IMR-90 (cell line): ENCODE measurements at regions not wholly inside any gene's neighbourhood (a gene's known extent, or its start where the extent isn't known, plus 50 kb on each side); places are given as distances from the start of the nearest gene placed in this dataset.

ENCODE experiments used
- ATAC-seq: fragments of 200-7000 bp; cut with Tn5 transposase; 2 replicates; pipeline ENCODE4 v1.9.1; 2020; ENCODE audit warnings: low read depth, mild to moderate bottlenecking, moderate library complexity
- BruUV-seq: library from RNA; stranded (reverse); fragments of 400-500 nt; replicated peaks from 2 replicates; lab custom pipeline; 2021; lab: Mats Ljungman, UMichigan
- CTCF ChIA-PET: fragments of 300-600 bp; formaldehyde crosslinking; extraction: SDS; loops from one replicate; lab custom pipeline; 2021; ENCODE audit warnings: antibody characterized with exemption; lab: Yijun Ruan, JAX
- POLR2A ChIA-PET: fragments of 300-600 bp; sonication (Branson Sonifier 250); formaldehyde crosslinking; loops from one replicate; lab custom pipeline; 2022; ENCODE audit warnings: antibody characterized with exemption; ENCODE audit not compliant: unreplicated experiment; lab: Charles Lee
- DNase-seq: peaks from one replicate; pipeline ENCODE4 v3.0.0; 2013
- H2AFZ ChIP-seq: replicated peaks from 2 replicates; pipeline ENCODE3; 2013; ENCODE audit warnings: low read length, mild to moderate bottlenecking; ENCODE audit not compliant: poor library complexity
- H2AK5ac ChIP-seq: 2 replicates; pipeline ENCODE4 v1.6.1; 2013; ENCODE audit warnings: low read depth, low read length, inconsistent platforms
- H2AK9ac ChIP-seq: replicated peaks from 2 replicates; pipeline ENCODE3; 2013; ENCODE audit warnings: mild to moderate bottlenecking, low read depth, low read length, moderate library complexity; ENCODE audit not compliant: poor library complexity
- H2BK120ac ChIP-seq: 2 replicates; pipeline ENCODE4 v1.6.1; 2013; ENCODE audit warnings: low read depth, low read length, inconsistent platforms
- H2BK15ac ChIP-seq: 3 replicates; pipeline ENCODE4 v1.6.1; 2013; ENCODE audit warnings: low read depth, low read length, inconsistent platforms
- H2BK20ac ChIP-seq: 2 replicates; pipeline ENCODE4 v1.6.1; 2013; ENCODE audit warnings: low read depth, mild to moderate bottlenecking, inconsistent platforms, low read length, moderate library complexity
- H2BK5ac ChIP-seq: 2 replicates; pipeline ENCODE4 v1.6.1; 2013; ENCODE audit warnings: mild to moderate bottlenecking, low read depth, low read length, inconsistent platforms; ENCODE audit not compliant: poor library complexity, severe bottlenecking
- H3K14ac ChIP-seq: replicated peaks from 2 replicates; pipeline ENCODE4 v1.6.1; 2013; ENCODE audit warnings: low read depth, low read length, inconsistent platforms
- H3K18ac ChIP-seq: 2 replicates; pipeline ENCODE4 v1.6.1; 2013; ENCODE audit warnings: low read depth, low read length, control low read depth
- H3K23ac ChIP-seq: 2 replicates; pipeline ENCODE4 v1.6.1; 2013; ENCODE audit warnings: low read depth, low read length, inconsistent platforms
- H3K27ac ChIP-seq: 2 replicates; pipeline ENCODE4 v1.5.1; 2013; ENCODE audit warnings: mild to moderate bottlenecking, control low read depth, low read length; ENCODE audit not compliant: insufficient read depth
- H3K27me3 ChIP-seq: 2 replicates; pipeline ENCODE4 v1.6.1; 2013; ENCODE audit warnings: low read length; ENCODE audit not compliant: control insufficient read depth, insufficient read depth
- H3K36me3 ChIP-seq: 2 replicates; pipeline ENCODE4 v1.6.1; 2013; ENCODE audit warnings: low read length, mixed read lengths; ENCODE audit not compliant: control insufficient read depth, insufficient read depth
- H3K4ac ChIP-seq: 2 replicates; pipeline ENCODE4 v1.6.1; 2013; ENCODE audit warnings: low read depth, low read length, inconsistent platforms
- H3K4me1 ChIP-seq: 2 replicates; pipeline ENCODE4 v1.6.1; 2013; ENCODE audit warnings: low read length, mixed read lengths; ENCODE audit not compliant: control insufficient read depth, insufficient read depth
- H3K4me2 ChIP-seq: 2 replicates; pipeline ENCODE4 v1.6.1; 2013; ENCODE audit warnings: low read depth, mild to moderate bottlenecking, control low read depth, low read length, moderate library complexity
- H3K4me3 ChIP-seq: 2 replicates; pipeline ENCODE4 v1.5.1; 2013; ENCODE audit warnings: low read depth, mild to moderate bottlenecking, control low read depth, low read length, moderate library complexity; ENCODE audit not compliant: insufficient read depth
- H3K56ac ChIP-seq: 2 replicates; pipeline ENCODE4 v1.6.1; 2013; ENCODE audit warnings: low read length, inconsistent platforms; ENCODE audit not compliant: insufficient read depth; ENCODE audit errors: extremely low read depth
- H3K79me1 ChIP-seq, 2 experiments: 2 replicates each; pipeline ENCODE4 v1.6.1; 2013; ENCODE audit warnings: low read length in 2 of 2, inconsistent platforms in 1 of 2, low read depth in 1 of 2
- H3K9ac ChIP-seq: 2 replicates; pipeline ENCODE4 v1.6.1; 2013; ENCODE audit warnings: low read depth, low read length, control low read depth
- H3K9me1 ChIP-seq: 2 replicates; pipeline ENCODE4 v1.6.1; 2013; ENCODE audit warnings: low read length, inconsistent platforms; ENCODE audit not compliant: insufficient read depth
- H3K9me3 ChIP-seq: 2 replicates; pipeline ENCODE4 v1.6.1; 2013; ENCODE audit warnings: low read length; ENCODE audit not compliant: control insufficient read depth, insufficient read depth
- H4K20me1 ChIP-seq: 2 replicates; pipeline ENCODE4 v1.6.1; 2013; ENCODE audit warnings: low read length, inconsistent platforms; ENCODE audit not compliant: insufficient read depth
- H4K5ac ChIP-seq: 2 replicates; pipeline ENCODE4 v1.6.1; 2013; ENCODE audit warnings: mild to moderate bottlenecking, low read depth, low read length, control low read depth
- H4K8ac ChIP-seq, 2 experiments: 2 replicates each; pipeline ENCODE4 v1.6.1; 2013; ENCODE audit warnings: low read depth in 2 of 2, low read length in 2 of 2, control low read depth in 1 of 2, inconsistent platforms in 1 of 2
- H4K91ac ChIP-seq: 2 replicates; pipeline ENCODE4 v1.6.1; 2013; ENCODE audit warnings: low read depth, low read length, inconsistent platforms; ENCODE audit not compliant: insufficient read depth
- BHLHE40 ChIP-seq: fragments of 150-350 bp; IDR thresholded peaks from 2 replicates; pipeline ENCODE4 v1.6.1; 2016; ENCODE audit warnings: mild to moderate bottlenecking, low read depth, low read length
- CEBPB ChIP-seq: IDR thresholded peaks from 2 replicates; pipeline ENCODE4 v1.6.1; 2012; ENCODE audit warnings: low read depth, low read length, improper control_type of control experiment
- CHD1 ChIP-seq: IDR thresholded peaks from 2 replicates; pipeline ENCODE4 v1.6.1; 2012; ENCODE audit warnings: low read depth, low read length, improper control_type of control experiment
- CTCF ChIP-seq: conservative IDR thresholded peaks from 2 replicates; pipeline ENCODE4 v1.5.1; 2012; ENCODE audit warnings: mild to moderate bottlenecking, low read depth, low read length, improper control_type of control experiment
- ELK1 ChIP-seq: fragments of 150-350 bp; IDR thresholded peaks from 2 replicates; pipeline ENCODE4 v1.6.1; 2016; ENCODE audit warnings: low read depth, mild to moderate bottlenecking, low read length, moderate library complexity, borderline replicate concordance
- FOS ChIP-seq: fragments of 150-350 bp; IDR thresholded peaks from 2 replicates; pipeline ENCODE4 v1.6.1; 2016; ENCODE audit warnings: low read depth, low read length
- MAZ ChIP-seq: IDR thresholded peaks from 2 replicates; pipeline ENCODE4 v1.6.1; 2012; ENCODE audit warnings: low read depth, mild to moderate bottlenecking, low read length, improper control_type of control experiment, moderate library complexity, borderline replicate concordance
- MXI1 ChIP-seq: IDR thresholded peaks from 2 replicates; pipeline ENCODE4 v1.6.1; 2012; ENCODE audit warnings: low read depth, mild to moderate bottlenecking, low read length, moderate library complexity, borderline replicate concordance
- NFE2L2 ChIP-seq: fragments of 150-350 bp; IDR thresholded peaks from 2 replicates; pipeline ENCODE4 v1.6.1; 2016; ENCODE audit warnings: low read depth, mild to moderate bottlenecking, low read length
- POLR2A ChIP-seq: IDR thresholded peaks from 2 replicates; pipeline ENCODE4 v1.6.1; 2012; ENCODE audit warnings: mild to moderate bottlenecking, low read depth, low read length
- RAD21 ChIP-seq: IDR thresholded peaks from 2 replicates; pipeline ENCODE4 v1.6.1; 2012; ENCODE audit warnings: low read length, improper control_type of control experiment
- RCOR1 ChIP-seq: IDR thresholded peaks from 2 replicates; pipeline ENCODE4 v1.6.1; 2012; ENCODE audit warnings: mild to moderate bottlenecking, low read length, improper control_type of control experiment; ENCODE audit not compliant: insufficient replicate concordance
- RFX5 ChIP-seq: IDR thresholded peaks from 2 replicates; pipeline ENCODE4 v1.8.0; 2012; ENCODE audit warnings: low read depth, mild to moderate bottlenecking, low read length, moderate library complexity
- SMC3 ChIP-seq: fragments of 150-350 bp; IDR thresholded peaks from 2 replicates; pipeline ENCODE4 v1.6.1; 2016; ENCODE audit warnings: low read depth, mild to moderate bottlenecking, antibody characterized with exemption, low read length, moderate library complexity
- WGBS, 2 experiments: methylation state at CpG; one replicate each; pipeline versions ENCODE4 v1.1.5 to v1.1.7; 2013; ENCODE audit warnings: missing lambda C conversion rate in 2 of 2; ENCODE audit not compliant: insufficient read length in 1 of 2; ENCODE audit errors: extremely low coverage in 2 of 2; 5-methylcytosine and 5-hydroxymethylcytosine counted together
- dilution Hi-C: fragments of 300-500 bp; cut with HindIII; formaldehyde crosslinking; loops from one replicate; pipeline ENCODE4 v1.14.3; 2018; ENCODE audit warnings: low sequenced_read_pairs; ENCODE audit not compliant: unreplicated experiment
- in situ Hi-C: fragments of 300-500 bp; cut with MboI; formaldehyde crosslinking; loops from 3 replicates; pipeline ENCODE4 v1.14.3; 2019; ENCODE audit warnings: low sequenced_read_pairs, inconsistent platforms, mixed read lengths
- intact Hi-C: fragments of 100-400 bp; cut with micrococcal nuclease; formaldehyde crosslinking; loops from 2 replicates; pipeline ENCODE4 v1.10.0; 2022

GRCh38 chr4:32043248-32043633 lies 1323.1 kb downstream of the PCDH7 start:
- no peak overlapping the region for H3K18ac ChIP-seq
- no peak overlapping the region for H3K4me3 ChIP-seq
- in situ Hi-C loops: no loop called here
- H2BK20ac ChIP-seq: no peak overlapping the region
- no peak overlapping the region for H3K4me2 ChIP-seq
- H3K56ac ChIP-seq: no peak overlapping the region
- H3K36me3 ChIP-seq: no peaks in the 10 kb centered on the region
- intact Hi-C loops: no loop called here
- H2BK5ac ChIP-seq: no peak overlapping the region
- no peak overlapping the region for H4K8ac ChIP-seq
- no peak overlapping the region for H2AK9ac ChIP-seq
- H4K91ac ChIP-seq: no peak overlapping the region
- CTCF ChIA-PET: no interaction called here
- H3K79me1 ChIP-seq: no peaks in the 10 kb centered on the region
- no peaks in the 10 kb centered on the region for H3K27me3 ChIP-seq
- H3K4ac ChIP-seq: no peak overlapping the region
- dilution Hi-C loops: no loop called here
- no peak overlapping the region for H3K27ac ChIP-seq
- no peaks in the 10 kb centered on the region for H3K4me1 ChIP-seq
- H4K5ac ChIP-seq: no peak overlapping the region
- no peak overlapping the region for H2AK5ac ChIP-seq
- H3K23ac ChIP-seq: no peak overlapping the region
- no peak overlapping the region for H3K9ac ChIP-seq
- H2BK15ac ChIP-seq: no peak overlapping the region
- WGBS, 2 experiments: no CpG with 5 or more reads among the region's 2 CpGs
- no peak overlapping the region for H2AFZ ChIP-seq
- no TSS peak for BruUV-seq
- no peak overlapping the region for H3K14ac ChIP-seq
- no peaks in the 10 kb centered on the region for H3K9me3 ChIP-seq
- no peak for ATAC-seq
- POLR2A ChIA-PET: no interaction called here
- H2BK120ac ChIP-seq: no peak overlapping the region
- H4K20me1 ChIP-seq: no peaks in the 10 kb centered on the region
- no peak for TF ChIP-seq SMC3
- no peak for TF ChIP-seq FOS
- TF ChIP-seq RCOR1: no peak
- TF ChIP-seq CHD1: no peak
- TF ChIP-seq ELK1: no peak
- no peak for TF ChIP-seq NFE2L2
- TF ChIP-seq RAD21: no peak
- TF ChIP-seq CEBPB: no peak
- no peak for TF ChIP-seq BHLHE40
- TF ChIP-seq MXI1: no peak
- TF ChIP-seq POLR2A: no peak
- no peak for TF ChIP-seq MAZ
- TF ChIP-seq CTCF: no peak
- no peak for TF ChIP-seq RFX5
- no peaks in the 10 kb centered on the region for H3K9me1 ChIP-seq
- DNase-seq: no peak
